Gastroesophageal sphincter (tissue), 3 donors: ENCODE measurements at regions not wholly inside any gene's neighbourhood (a gene's known extent, or its start where the extent isn't known, plus 50 kb on each side); places are given as distances from the start of the nearest gene placed in this dataset.

Source experiments
- CTCF ChIP-seq, 4 experiments: fragments of 200-600 bp in 2 of 4; fragments of 450-650 bp in 2 of 4; sonication (generic) in 1 of 4; IDR thresholded peaks; one replicate each; pipeline ENCODE4 v1.5.1; 2017 to 2019; ENCODE audit warnings: antibody characterized with exemption in 4 of 4, mild to moderate bottlenecking in 2 of 4, moderate library complexity in 2 of 4
- POLR2A ChIP-seq, 2 donors: fragments of 450-650 bp; IDR thresholded peaks; one replicate each; pipeline ENCODE4 v1.6.1; 2017; ENCODE audit warnings: antibody characterized with exemption in 2 of 2, mild to moderate bottlenecking in 2 of 2, moderate library complexity in 1 of 2

- no peak for TF ChIP-seq CTCF (IDR thresholded peaks at IDR 0.05)
- TF ChIP-seq POLR2A (IDR thresholded peaks at IDR 0.05), result no peak
Observed at GRCh38 chr6:62480544-62480943, 194.5 kb upstream of the KHDRBS2 start.
